SK-N-SH (cell line): ENCODE measurements at regions not wholly inside any gene's neighbourhood (a gene's known extent, or its start where the extent isn't known, plus 50 kb on each side); places are given as distances from the start of the nearest gene placed in this dataset.

Experiments used
- CTCF ChIA-PET: fragments of 300-600, 350-600 bp; formaldehyde crosslinking; extraction: SDS; loops from one replicate; lab custom pipeline; 2021; lab: Yijun Ruan, JAX
- POLR2A ChIA-PET: fragments of 350-600 bp; sonication (Branson Sonifier 250); formaldehyde crosslinking; extraction: SDS; loops from one replicate; lab custom pipeline; 2020; ENCODE audit warnings: antibody characterized with exemption, inconsistent platforms; lab: Yijun Ruan, JAX
- DNase-seq: peaks from one replicate; pipeline ENCODE4 v3.0.0; 2012
- H2AFZ ChIP-seq: fragments of 200-600 bp; sonication (generic); 2 replicates; pipeline ENCODE4 v1.8.1; 2016; ENCODE audit warnings: antibody characterized with exemption, mild to moderate bottlenecking, low read depth
- H3F3A ChIP-seq: fragments of 200-600 bp; sonication (generic); replicated peaks from 2 replicates; pipeline ENCODE3; 2016; ENCODE audit warnings: antibody characterized with exemption, mild to moderate bottlenecking; ENCODE audit not compliant: insufficient read depth
- H3K27ac ChIP-seq, 2 experiments: fragments of 200-500 bp in 1 of 2; fragments of 200-600 bp in 1 of 2; sonication (Bioruptor generic) in 1 of 2; sonication (generic), shearing (Covaris generic) in 1 of 2; 2 replicates each; pipeline versions ENCODE4 v1.5.1 to v1.6.1; 2014 to 2016; ENCODE audit warnings: low read depth in 2 of 2, inconsistent platforms in 1 of 2, low read length in 1 of 2, mild to moderate bottlenecking in 1 of 2, mixed read lengths in 1 of 2
- H3K27me3 ChIP-seq: fragments of 200-600 bp; sonication (generic), shearing (Covaris generic); 2 replicates; pipeline ENCODE4 v1.6.1; 2016; ENCODE audit warnings: mixed run types; ENCODE audit not compliant: insufficient read depth
- H3K36me3 ChIP-seq, 2 experiments: fragments of 200-500 bp in 1 of 2; fragments of 200-600 bp in 1 of 2; sonication (Bioruptor generic) in 1 of 2; sonication (generic) in 1 of 2; replicated peaks in 1 of 2; 2 replicates each; pipeline versions ENCODE3 to v1.5.1; 2014 to 2016; ENCODE audit warnings: low read length in 1 of 2, mild to moderate bottlenecking in 1 of 2; ENCODE audit not compliant: insufficient read depth in 2 of 2, control insufficient read depth in 1 of 2
- H3K4me1 ChIP-seq, 2 experiments: fragments of 200-500 bp in 1 of 2; fragments of 200-600 bp in 1 of 2; sonication (Bioruptor generic) in 1 of 2; sonication (generic), shearing (Covaris generic) in 1 of 2; 2 replicates each; pipeline versions ENCODE4 v1.5.1 to v1.6.1; 2014 to 2016; ENCODE audit warnings: low read depth in 1 of 2, low read length in 1 of 2, mixed run types in 1 of 2; ENCODE audit not compliant: insufficient read depth in 2 of 2, control insufficient read depth in 1 of 2
- H3K4me2 ChIP-seq: fragments of 200-600 bp; sonication (generic), shearing (Covaris generic); 2 replicates; pipeline ENCODE4 v1.6.1; 2017; ENCODE audit warnings: mixed run types
- H3K4me3 ChIP-seq, 2 experiments: fragments of 200-500 bp in 1 of 2; fragments of 200-600 bp in 1 of 2; sonication (Bioruptor generic) in 1 of 2; sonication (generic), shearing (Covaris generic) in 1 of 2; 2 replicates each; pipeline versions ENCODE4 v1.5.1 to v1.8.1; 2014 to 2016; ENCODE audit warnings: low read depth in 2 of 2, inconsistent platforms in 1 of 2, low read length in 1 of 2, mild to moderate bottlenecking in 1 of 2, mixed read lengths in 1 of 2, moderate library complexity in 1 of 2
- H3K79me2 ChIP-seq: fragments of 200-600 bp; sonication (generic); 2 replicates; pipeline ENCODE4 v1.8.1; 2017; ENCODE audit warnings: mild to moderate bottlenecking; ENCODE audit not compliant: insufficient read depth
- H3K9ac ChIP-seq: fragments of 200-600 bp; sonication (generic); 2 replicates; pipeline ENCODE4 v1.6.1; 2017; ENCODE audit warnings: mixed run types
- H3K9me2 ChIP-seq: fragments of 200-600 bp; sonication (generic); 2 replicates; pipeline ENCODE4 v1.6.1; 2017; ENCODE audit warnings: mixed run types
- H3K9me3 ChIP-seq: fragments of 200-600 bp; sonication (generic); 2 replicates; pipeline ENCODE4 v1.6.1; 2017; ENCODE audit warnings: mixed run types, mild to moderate bottlenecking, moderate library complexity
- H4K20me1 ChIP-seq: fragments of 200-600 bp; sonication (generic); 2 replicates; pipeline ENCODE4 v1.6.1; 2017; ENCODE audit warnings: mild to moderate bottlenecking, mixed run types; ENCODE audit not compliant: insufficient read depth
- CTCF ChIP-seq: fragments of 200-600 bp; sonication (generic); IDR thresholded peaks from 2 replicates; pipeline ENCODE4 v1.6.1; 2017; ENCODE audit warnings: antibody characterized with exemption, mild to moderate bottlenecking, moderate library complexity
- EZH2phosphoT487 ChIP-seq: fragments of 200-600 bp; sonication (generic); IDR thresholded peaks from 2 replicates; pipeline ENCODE4 v1.6.1; 2017; ENCODE audit warnings: low read depth, mixed run types, mild to moderate bottlenecking, antibody characterized with exemption, moderate library complexity, borderline replicate concordance
- GABPA ChIP-seq: IDR thresholded peaks from 2 replicates; pipeline ENCODE4 v1.4.0; 2012; ENCODE audit warnings: low read depth, mild to moderate bottlenecking
- GATA2 ChIP-seq: sonication (generic); formaldehyde crosslinking; IDR thresholded peaks from 2 replicates; pipeline ENCODE4 v1.5.0; 2020; ENCODE audit warnings: mild to moderate bottlenecking, missing genetic modification reagents
- MEF2A ChIP-seq: IDR thresholded peaks from 2 replicates; pipeline ENCODE4 v1.4.0; 2012; ENCODE audit warnings: low read depth, borderline replicate concordance
- MXI1 ChIP-seq: IDR thresholded peaks from 2 replicates; pipeline ENCODE4 v1.6.1; 2012; ENCODE audit warnings: mild to moderate bottlenecking, low read depth, low read length, improper control_type of control experiment
- NFIC ChIP-seq: IDR thresholded peaks from 2 replicates; pipeline ENCODE4 v1.4.0; 2012; ENCODE audit warnings: borderline replicate concordance
- PBX3 ChIP-seq: IDR thresholded peaks from 2 replicates; pipeline ENCODE4; 2012
- POLR2AphosphoS5 ChIP-seq: IDR thresholded peaks from 2 replicates; pipeline ENCODE4 v1.6.1; 2012; ENCODE audit warnings: low read depth, low read length
- RAD21 ChIP-seq: IDR thresholded peaks from 2 replicates; pipeline ENCODE4 v1.6.1; 2012; ENCODE audit warnings: mild to moderate bottlenecking, low read length
- REST ChIP-seq: IDR thresholded peaks from 2 replicates; pipeline ENCODE4 v1.6.1; 2012; ENCODE audit warnings: mild to moderate bottlenecking, low read depth, low read length, moderate library complexity
- RFX5 ChIP-seq: IDR thresholded peaks from 2 replicates; pipeline ENCODE4 v1.6.1; 2012; ENCODE audit warnings: mild to moderate bottlenecking, improper control_type of control experiment, low read length
- SMC3 ChIP-seq: IDR thresholded peaks from 2 replicates; pipeline ENCODE4 v1.6.1; 2012; ENCODE audit warnings: low read depth, low read length, improper control_type of control experiment
- TAF1 ChIP-seq: IDR thresholded peaks from 2 replicates; pipeline ENCODE4 v1.6.1; 2012; ENCODE audit warnings: low read depth, mild to moderate bottlenecking, low read length, moderate library complexity, borderline replicate concordance
- TEAD4 ChIP-seq: IDR thresholded peaks from 2 replicates; pipeline ENCODE4 v1.4.0; 2012; ENCODE audit warnings: mild to moderate bottlenecking, borderline replicate concordance; ENCODE audit not compliant: insufficient read depth
- YY1 ChIP-seq: IDR thresholded peaks from 2 replicates; pipeline ENCODE4 v1.4.0; 2012; ENCODE audit warnings: low read depth, mild to moderate bottlenecking
- WGBS: methylation state at CpG from one replicate; pipeline ENCODE4 v1.1.6; 2017; ENCODE audit warnings: low lambda C conversion rate; 5-methylcytosine and 5-hydroxymethylcytosine counted together

DNA sequence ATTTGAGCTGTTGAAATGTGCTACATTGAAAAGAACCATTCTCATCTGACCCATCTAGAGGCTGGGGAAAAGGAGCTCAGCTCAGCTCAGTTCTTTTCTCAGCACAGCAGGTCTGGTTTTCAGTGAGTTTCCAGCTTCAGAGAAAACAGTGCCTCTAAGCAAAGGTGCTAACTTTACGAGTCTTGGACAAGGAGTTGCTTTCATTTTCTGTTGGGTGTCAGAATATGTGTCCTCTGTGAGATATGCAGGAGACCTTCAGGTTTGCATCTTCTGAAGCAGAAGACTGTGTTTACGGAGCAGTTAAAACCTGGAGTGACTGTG, 321.3 kb upstream of the USP24 start:
- H4K20me1 ChIP-seq = no peaks in the 10 kb centered on the region
- no peaks in the 10 kb centered on the region for H3K27me3 ChIP-seq
- H3F3A ChIP-seq = no peaks in the 10 kb centered on the region
- WGBS = 83% methylated on average over 2 of the region's 2 CpGs
- ChIA-PET POLR2A (no interaction called here), CTCF (no interaction called here)
- no peak overlapping the region for H2AFZ ChIP-seq
- H3K4me2 ChIP-seq = no peak overlapping the region
- H3K9me3 ChIP-seq = no peaks in the 10 kb centered on the region
- no peaks in the 10 kb centered on the region for H3K36me3 ChIP-seq
- H3K4me1 ChIP-seq = no peaks in the 10 kb centered on the region; a peak in 1 of 4 replicates
- no peak overlapping the region for H3K9ac ChIP-seq
- DNase-seq = no peak
- no peaks in the 10 kb centered on the region for H3K79me2 ChIP-seq
- no peak for TF ChIP-seq GATA2 (CRISPR knock-in tag)
- TF ChIP-seq SMC3 = no peak
- TF ChIP-seq EZH2phosphoT487 = no peak
- TF ChIP-seq RAD21 = no peak
- H3K9me2 ChIP-seq = no peaks in the 10 kb centered on the region
- H3K4me3 ChIP-seq = no peak overlapping the region
- H3K27ac ChIP-seq = no peak overlapping the region; a peak in 1 of 4 replicates

DNA sequence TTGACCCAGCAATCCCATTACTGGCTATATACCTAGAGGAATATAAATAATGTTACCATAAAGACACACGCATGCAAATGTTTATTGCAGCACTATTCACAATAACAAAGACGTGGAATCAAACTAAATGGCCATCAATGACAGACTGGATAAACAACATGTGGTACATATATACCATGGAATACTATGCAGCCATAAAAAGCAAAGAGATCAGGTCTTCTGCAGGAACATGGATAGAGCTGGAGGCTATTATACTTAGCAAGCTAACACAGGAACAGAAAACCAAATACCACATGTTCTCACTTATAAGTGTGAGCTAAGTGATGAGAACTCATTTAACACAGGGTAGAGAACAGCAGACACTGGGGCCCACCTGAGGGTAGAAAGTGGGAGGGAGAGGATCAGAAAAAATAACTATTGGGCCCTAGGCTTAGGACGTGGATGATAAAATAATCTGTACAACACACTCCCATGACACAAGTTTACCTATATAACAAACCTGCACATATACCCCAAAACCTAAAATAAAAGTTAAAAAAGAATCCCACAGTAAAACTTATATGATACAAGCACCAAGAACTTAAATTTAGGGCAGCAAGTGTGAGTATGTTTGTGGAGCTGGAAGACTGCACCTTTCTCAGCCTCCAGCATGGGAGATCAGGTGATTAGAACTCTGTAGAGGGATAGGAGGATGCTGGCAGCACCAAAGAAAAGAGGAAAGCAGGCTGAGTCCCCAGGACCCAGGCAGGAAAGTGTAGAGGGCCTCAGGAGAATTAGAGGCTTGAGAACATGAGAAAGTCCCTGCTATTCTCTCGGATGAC, 320.8 kb upstream of the USP24 start:
- Histone ChIP-seq H3K9me2 (no peaks in the 10 kb centered on the region), H3K27ac (no peak overlapping the region; a peak in 1 of 4 replicates), H2AFZ (no peak overlapping the region), H3K9me3 (no peaks in the 10 kb centered on the region), H3F3A (no peaks in the 10 kb centered on the region), H3K4me3 (no peak overlapping the region), H3K4me1 (no peaks in the 10 kb centered on the region; a peak in 1 of 4 replicates), H4K20me1 (no peaks in the 10 kb centered on the region), H3K36me3 (no peaks in the 10 kb centered on the region), H3K9ac (no peak overlapping the region), H3K4me2 (no peak overlapping the region), H3K79me2 (no peaks in the 10 kb centered on the region), H3K27me3 (no peaks in the 10 kb centered on the region)
- ChIA-PET CTCF (no interaction called here), POLR2A (no interaction called here)
- TF ChIP-seq NFIC (no peak), YY1 (no peak), MXI1 (no peak)
- WGBS = 53% methylated on average over 4 of the region's 4 CpGs
- DNase-seq = no peak

GRCh38 chr1:55534565-55535121, 319.5 kb upstream of the USP24 start:
- Histone ChIP-seq H3K9me3 (no peaks in the 10 kb centered on the region), H2AFZ (no peak overlapping the region), H3K27me3 (no peaks in the 10 kb centered on the region), H3K4me1 (no peaks in the 10 kb centered on the region; a peak in 1 of 4 replicates), H3K4me2 (no peak overlapping the region), H3K9ac (no peak overlapping the region), H4K20me1 (no peaks in the 10 kb centered on the region), H3K9me2 (no peaks in the 10 kb centered on the region), H3K27ac (no peak overlapping the region), H3K4me3 (no peak overlapping the region), H3F3A (no peaks in the 10 kb centered on the region), H3K36me3 (no peaks in the 10 kb centered on the region), H3K79me2 (no peaks in the 10 kb centered on the region)
- no peak for DNase-seq
- ChIA-PET CTCF (no interaction called here), POLR2A (no interaction called here)
- 76% methylated on average over 3 of the region's 3 CpGs for WGBS
- no peak for TF ChIP-seq RFX5
- no peak for TF ChIP-seq MEF2A
- no peak for TF ChIP-seq POLR2AphosphoS5
- TF ChIP-seq REST = no peak
- TF ChIP-seq PBX3 = no peak
- no peak for TF ChIP-seq SMC3
- TF ChIP-seq TAF1 = no peak
- TF ChIP-seq TEAD4 = no peak
- no peak for TF ChIP-seq CTCF
- TF ChIP-seq GABPA = no peak
